ENCODE measurements at regions not wholly inside any gene's neighbourhood (a gene's known extent, or its start where the extent isn't known, plus 50 kb on each side); places are given as distances from the start of the nearest gene placed in this dataset.

GRCh38 chr9:84393266-84393950 is 52.9 kb upstream of the SLC28A3 start:
- Histone ChIP-seq H3K36me3 (no peaks in the 10 kb centered on the region), H3K27me3 (replicated peaks; ENCODE audit: insufficient read depth) (no peaks in the 10 kb centered on the region), H3K27ac (no peak overlapping the region), H3K4me1 (ENCODE audit: control insufficient read depth in 1 of 2, low read depth in 2 of 2) (no peaks in the 10 kb centered on the region), H3K4me3 (no peak overlapping the region), H3K9me3 (no peaks in the 10 kb centered on the region)
- no peak for DNase-seq (ENCODE audit: low spot score)
- no peak for ATAC-seq (ENCODE audit: insufficient number of reproducible peaks, low FRiP score, low read depth)
- no peak for TF ChIP-seq CTCF (IDR thresholded peaks at IDR 0.05)

GRCh38 chr9:84394036-84394435 is 53.5 kb upstream of the SLC28A3 start:
- H3K27ac ChIP-seq, result no peak overlapping the region
- H3K4me3 ChIP-seq, result no peak overlapping the region
- no peaks in the 10 kb centered on the region for H3K4me1 ChIP-seq (ENCODE audit: control insufficient read depth in 1 of 2, low read depth in 2 of 2)
- no peak for DNase-seq (ENCODE audit: low spot score)
- no peak for ATAC-seq (ENCODE audit: insufficient number of reproducible peaks, low FRiP score, low read depth)
- no peaks in the 10 kb centered on the region for H3K27me3 ChIP-seq (replicated peaks; ENCODE audit: insufficient read depth)
- H3K36me3 ChIP-seq, result no peaks in the 10 kb centered on the region
- TF ChIP-seq CTCF (IDR thresholded peaks at IDR 0.05), result no peak
- H3K9me3 ChIP-seq, result no peaks in the 10 kb centered on the region

- no peak for DNase-seq (ENCODE audit: low spot score)
Measured at GRCh38 chr9:84397151-84397728, 56.7 kb upstream of the SLC28A3 start.

GRCh38 chr9:84397822-84398221 is 57.3 kb upstream of the SLC28A3 start:
- Histone ChIP-seq H3K4me3 (no peak overlapping the region), H3K36me3 (no peaks in the 10 kb centered on the region), H3K4me1 (ENCODE audit: control insufficient read depth in 1 of 2, low read depth in 2 of 2) (no peaks in the 10 kb centered on the region), H3K27ac (no peak overlapping the region), H3K27me3 (replicated peaks; ENCODE audit: insufficient read depth) (no peaks in the 10 kb centered on the region), H3K9me3 (no peaks in the 10 kb centered on the region)
- no peak for ATAC-seq (ENCODE audit: insufficient number of reproducible peaks, low FRiP score, low read depth)
- DNase-seq (ENCODE audit: low spot score), result no peak
- TF ChIP-seq CTCF (IDR thresholded peaks at IDR 0.05), result no peak

More at GRCh38 chr9:84397151-84397728, 56.7 kb upstream of the SLC28A3 start:
- Histone ChIP-seq H3K4me1 (ENCODE audit: control insufficient read depth in 1 of 2, low read depth in 2 of 2) (no peaks in the 10 kb centered on the region), H3K27me3 (replicated peaks; ENCODE audit: insufficient read depth) (no peaks in the 10 kb centered on the region), H3K9me3 (no peaks in the 10 kb centered on the region), H3K4me3 (no peak overlapping the region), H3K27ac (no peak overlapping the region), H3K36me3 (no peaks in the 10 kb centered on the region)
- peak; percentile 90 for TF ChIP-seq CTCF (IDR thresholded peaks at IDR 0.05)
- ATAC-seq (ENCODE audit: insufficient number of reproducible peaks, low FRiP score, low read depth), result peak; percentile 65

- Histone ChIP-seq H3K36me3 (no peaks in the 10 kb centered on the region), H3K9me3 (no peaks in the 10 kb centered on the region), H3K4me1 (ENCODE audit: control insufficient read depth in 1 of 2, low read depth in 2 of 2) (no peaks in the 10 kb centered on the region), H3K27ac (no peak overlapping the region), H3K27me3 (replicated peaks; ENCODE audit: insufficient read depth) (no peaks in the 10 kb centered on the region), H3K4me3 (no peak overlapping the region)
- ATAC-seq (ENCODE audit: insufficient number of reproducible peaks, low FRiP score, low read depth) (no peak), DNase-seq (ENCODE audit: low spot score) (no peak)
- no peak for TF ChIP-seq CTCF (IDR thresholded peaks at IDR 0.05)
Measured at GRCh38 chr9:84402517-84402916, 62.0 kb upstream of the SLC28A3 start.
